GM12891 (cell line): ENCODE measurements at regions not wholly inside any gene's neighbourhood (a gene's known extent, or its start where the extent isn't known, plus 50 kb on each side); places are given as distances from the start of the nearest gene placed in this dataset.

Experiments
- DNase-seq: peaks from one replicate; pipeline ENCODE4 v3.0.0; 2011; ENCODE audit warnings: low spot score; ENCODE audit not compliant: insufficient read length
- FAIRE-seq: peaks from 2 replicates; lab custom pipeline; 2011; peaks lifted over from hg19 to GRCh38; lab: Jason Lieb, UNC
- PAX5 ChIP-seq: IDR thresholded peaks from 2 replicates; pipeline ENCODE4 v1.6.1; 2011; ENCODE audit warnings: low read length, moderate library complexity, mild to moderate bottlenecking; ENCODE audit not compliant: insufficient read depth, severe bottlenecking
- POLR2A ChIP-seq: IDR thresholded peaks from 2 replicates; pipeline ENCODE4 v1.6.1; 2011; ENCODE audit warnings: low read depth, low read length, control low read depth
- POLR2AphosphoS5 ChIP-seq: IDR thresholded peaks from 2 replicates; pipeline ENCODE4 v1.6.1; 2011; ENCODE audit warnings: low read depth, low read length, control low read depth
- POU2F2 ChIP-seq: IDR thresholded peaks from 2 replicates; pipeline ENCODE4 v1.6.1; 2011; ENCODE audit warnings: low read depth, mild to moderate bottlenecking, control low read depth, low read length, moderate library complexity
- SPI1 ChIP-seq: IDR thresholded peaks from 2 replicates; pipeline ENCODE4 v1.6.1; 2011; ENCODE audit warnings: low read depth, low read length, control low read depth
- TAF1 ChIP-seq: IDR thresholded peaks from 2 replicates; pipeline ENCODE4 v1.6.1; 2011; ENCODE audit warnings: low read depth, low read length, control low read depth

DNA sequence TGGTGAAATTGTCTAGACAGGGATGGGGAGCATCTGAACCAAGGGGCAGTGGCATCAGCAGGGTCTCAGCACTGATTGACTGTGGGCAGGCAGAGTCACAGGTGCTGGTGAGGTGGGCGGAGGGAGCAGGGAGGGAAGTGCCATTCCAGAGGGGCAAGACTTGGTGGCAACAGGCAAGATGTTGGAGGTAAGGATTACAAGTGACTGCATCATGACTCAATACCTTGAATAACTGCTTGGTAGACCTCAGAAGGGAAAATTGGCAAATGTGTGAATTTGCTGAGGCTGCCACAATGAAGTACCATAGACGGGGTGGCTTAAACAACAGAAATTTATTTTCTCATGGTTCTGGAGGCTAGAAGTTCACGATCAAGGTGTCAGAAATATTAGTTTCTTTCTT, 419.1 kb downstream of the HS3ST3B1 start:
- no peak for FAIRE-seq
- TF ChIP-seq POLR2AphosphoS5 (no peak), PAX5 (no peak), SPI1 (no peak), TAF1 (no peak), POLR2A (no peak), POU2F2 (no peak)
- no peak for DNase-seq

GRCh38 chr17:14717859-14718258, 417.0 kb downstream of the HS3ST3B1 start:
- TF ChIP-seq PAX5 = no peak
- no peak for TF ChIP-seq POU2F2
- TF ChIP-seq POLR2A = no peak
- no peak for TF ChIP-seq TAF1
- no peak for TF ChIP-seq SPI1
- TF ChIP-seq POLR2AphosphoS5 = no peak
- FAIRE-seq = no peak
- DNase-seq = no peak

GRCh38 chr17:14715561-14715960, 414.7 kb downstream of the HS3ST3B1 start:
- no peak for FAIRE-seq
- no peak for DNase-seq
- TF ChIP-seq TAF1 (no peak), POLR2AphosphoS5 (no peak), POLR2A (no peak), PAX5 (no peak), POU2F2 (no peak), SPI1 (no peak)

DNA sequence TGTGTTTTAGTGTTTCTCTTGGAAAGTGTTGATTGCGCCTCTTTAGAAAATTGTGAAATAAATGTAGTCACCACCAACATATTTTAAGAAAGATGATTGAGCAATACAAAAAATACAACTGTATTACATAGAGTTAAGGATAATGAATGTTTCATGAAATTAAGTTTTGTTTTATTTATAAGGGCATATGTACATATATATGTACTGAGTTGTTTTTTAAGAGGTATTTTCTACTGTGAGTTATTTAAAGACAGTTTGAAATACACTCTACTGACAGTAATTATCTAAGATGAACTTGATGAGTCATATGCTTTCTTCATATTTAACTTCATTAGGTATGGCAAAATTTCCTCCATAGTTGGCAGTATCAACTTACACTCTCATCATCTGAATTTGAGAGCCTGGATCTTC, 411.7 kb downstream of the HS3ST3B1 start:
- DNase-seq (no peak), FAIRE-seq (no peak)
- no peak for TF ChIP-seq POU2F2
- no peak for TF ChIP-seq PAX5
- no peak for TF ChIP-seq TAF1
- no peak for TF ChIP-seq SPI1
- TF ChIP-seq POLR2A = no peak
- TF ChIP-seq POLR2AphosphoS5 = no peak

- no peak for DNase-seq
- FAIRE-seq = no peak
- TF ChIP-seq POLR2A (no peak), POU2F2 (no peak), TAF1 (no peak), POLR2AphosphoS5 (no peak), SPI1 (no peak), PAX5 (no peak)
These were observed 403.2 kb downstream of the HS3ST3B1 start for GRCh38 chr17:14704121-14704520.

DNA sequence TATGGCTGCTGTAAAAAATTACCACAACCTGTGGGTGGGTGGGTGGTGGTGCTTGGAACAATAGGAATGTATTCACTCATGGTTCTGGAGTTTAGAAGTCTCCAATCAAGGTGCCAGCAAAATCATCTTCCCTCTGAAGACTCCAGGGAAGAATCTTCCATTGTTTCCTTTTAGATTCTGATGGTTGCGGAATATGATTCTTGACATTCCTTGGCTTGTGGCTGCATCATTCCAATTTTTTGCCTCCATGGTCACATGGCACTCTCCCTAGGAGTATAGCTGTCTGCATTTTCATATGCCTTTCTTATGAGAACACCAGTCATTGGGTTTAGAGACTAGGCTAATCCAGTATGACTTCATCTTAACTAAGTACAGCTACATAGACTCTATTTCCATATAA, 401.0 kb downstream of the HS3ST3B1 start:
- TF ChIP-seq PAX5 = no peak
- no peak for TF ChIP-seq SPI1
- TF ChIP-seq TAF1 = no peak
- no peak for TF ChIP-seq POLR2AphosphoS5
- TF ChIP-seq POLR2A = no peak
- no peak for TF ChIP-seq POU2F2
- FAIRE-seq = no peak
- DNase-seq = no peak

- TF ChIP-seq POLR2A (no peak), PAX5 (no peak), POU2F2 (no peak), SPI1 (no peak), TAF1 (no peak), POLR2AphosphoS5 (no peak)
- no peak for DNase-seq
- FAIRE-seq = no peak
These were observed 398.8 kb downstream of the HS3ST3B1 start for GRCh38 chr17:14699574-14700185.

- no peak for FAIRE-seq
- TF ChIP-seq POLR2AphosphoS5 (no peak), TAF1 (no peak)
- DNase-seq = no peak
These were observed 392.5 kb downstream of the HS3ST3B1 start for GRCh38 chr17:14693382-14693781.

DNA sequence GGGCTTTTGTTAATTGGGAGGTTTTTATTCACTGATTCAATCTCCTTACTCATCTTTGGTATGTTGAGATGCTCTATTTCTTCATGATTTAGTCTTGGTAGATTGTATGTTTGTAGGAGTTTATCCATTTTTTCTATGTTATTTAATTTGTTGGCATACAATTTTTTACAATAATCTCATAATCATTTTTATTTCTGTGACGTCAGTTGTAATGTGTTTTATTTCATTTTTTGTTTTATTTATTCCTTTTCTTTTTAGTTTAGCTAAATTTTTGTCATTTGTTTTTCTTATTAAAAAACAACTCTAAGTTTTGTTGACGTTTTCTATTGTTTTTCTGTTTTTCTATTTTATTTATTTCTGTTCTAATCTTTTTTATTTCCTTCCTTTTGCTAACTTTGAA, 389.8 kb downstream of the HS3ST3B1 start:
- no peak for TF ChIP-seq TAF1
- TF ChIP-seq SPI1 = no peak
- no peak for TF ChIP-seq POLR2AphosphoS5
- TF ChIP-seq POU2F2 = no peak
- no peak for TF ChIP-seq PAX5
- no peak for TF ChIP-seq POLR2A
- DNase-seq (no peak), FAIRE-seq (no peak)

- no peak for FAIRE-seq
- DNase-seq = no peak
- no peak for TF ChIP-seq SPI1
- TF ChIP-seq POLR2A = no peak
- no peak for TF ChIP-seq TAF1
- no peak for TF ChIP-seq POU2F2
- TF ChIP-seq POLR2AphosphoS5 = no peak
- TF ChIP-seq PAX5 = no peak
These were observed 387.3 kb downstream of the HS3ST3B1 start for GRCh38 chr17:14688134-14688533.
